Liver (tissue), 3 donors: ENCODE measurements at regions not wholly inside any gene's neighbourhood (a gene's known extent, or its start where the extent isn't known, plus 50 kb on each side); places are given as distances from the start of the nearest gene placed in this dataset.

Source experiments
- CTCF ChIP-seq: fragments of 150-350 bp; IDR thresholded peaks from 2 replicates; pipeline ENCODE4 v1.5.1; 2017; ENCODE audit warnings: improper control_type of control experiment, low read depth, low read length; ENCODE audit not compliant: missing input control
- FOXA1 ChIP-seq: IDR thresholded peaks from 2 replicates; pipeline ENCODE4 v1.6.1; 2016; ENCODE audit warnings: antibody characterized with exemption
- GABPA ChIP-seq, 2 donors: IDR thresholded peaks in 1 of 2; conservative IDR thresholded peaks in 1 of 2; 2 replicates each; pipeline ENCODE4 v1.6.1; 2016; ENCODE audit warnings: antibody characterized with exemption in 2 of 2, mild to moderate bottlenecking in 1 of 2, moderate library complexity in 1 of 2
- TF ChIP-seq, protein P1 (sequence below): IDR thresholded peaks from 2 replicates; pipeline ENCODE4 v1.6.1; 2016; ENCODE audit warnings: antibody characterized with exemption, mild to moderate bottlenecking
- donor health status: healthy.
- donor health status: healthy.

- TF ChIP-seq FOXA1 (no peak), CTCF (no peak), GABPA (IDR thresholded peaks at IDR 0.05 in 1 of 2, conservative IDR thresholded peaks at IDR 0.05 in 1 of 2) (no peak)
- TF ChIP-seq, protein P1, sequence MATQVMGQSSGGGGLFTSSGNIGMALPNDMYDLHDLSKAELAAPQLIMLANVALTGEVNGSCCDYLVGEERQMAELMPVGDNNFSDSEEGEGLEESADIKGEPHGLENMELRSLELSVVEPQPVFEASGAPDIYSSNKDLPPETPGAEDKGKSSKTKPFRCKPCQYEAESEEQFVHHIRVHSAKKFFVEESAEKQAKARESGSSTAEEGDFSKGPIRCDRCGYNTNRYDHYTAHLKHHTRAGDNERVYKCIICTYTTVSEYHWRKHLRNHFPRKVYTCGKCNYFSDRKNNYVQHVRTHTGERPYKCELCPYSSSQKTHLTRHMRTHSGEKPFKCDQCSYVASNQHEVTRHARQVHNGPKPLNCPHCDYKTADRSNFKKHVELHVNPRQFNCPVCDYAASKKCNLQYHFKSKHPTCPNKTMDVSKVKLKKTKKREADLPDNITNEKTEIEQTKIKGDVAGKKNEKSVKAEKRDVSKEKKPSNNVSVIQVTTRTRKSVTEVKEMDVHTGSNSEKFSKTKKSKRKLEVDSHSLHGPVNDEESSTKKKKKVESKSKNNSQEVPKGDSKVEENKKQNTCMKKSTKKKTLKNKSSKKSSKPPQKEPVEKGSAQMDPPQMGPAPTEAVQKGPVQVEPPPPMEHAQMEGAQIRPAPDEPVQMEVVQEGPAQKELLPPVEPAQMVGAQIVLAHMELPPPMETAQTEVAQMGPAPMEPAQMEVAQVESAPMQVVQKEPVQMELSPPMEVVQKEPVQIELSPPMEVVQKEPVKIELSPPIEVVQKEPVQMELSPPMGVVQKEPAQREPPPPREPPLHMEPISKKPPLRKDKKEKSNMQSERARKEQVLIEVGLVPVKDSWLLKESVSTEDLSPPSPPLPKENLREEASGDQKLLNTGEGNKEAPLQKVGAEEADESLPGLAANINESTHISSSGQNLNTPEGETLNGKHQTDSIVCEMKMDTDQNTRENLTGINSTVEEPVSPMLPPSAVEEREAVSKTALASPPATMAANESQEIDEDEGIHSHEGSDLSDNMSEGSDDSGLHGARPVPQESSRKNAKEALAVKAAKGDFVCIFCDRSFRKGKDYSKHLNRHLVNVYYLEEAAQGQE, result no peak
Measured at GRCh38 chr21:35249636-35250035, 200.5 kb upstream of the RUNX1 start.
